NOMO-1 (cell line): ENCODE measurements at regions not wholly inside any gene's neighbourhood (a gene's known extent, or its start where the extent isn't known, plus 50 kb on each side); places are given as distances from the start of the nearest gene placed in this dataset.
A peak's percentile ranks its signal among the peaks of the same experiment; 100 is the strongest.

ENCODE experiments used
- DNase-seq, 2 experiments: peaks; one replicate each; lab custom pipeline; 2025; ENCODE audit not compliant: unreplicated experiment in 2 of 2; lab: John Stamatoyannopoulos, UW

DNA sequence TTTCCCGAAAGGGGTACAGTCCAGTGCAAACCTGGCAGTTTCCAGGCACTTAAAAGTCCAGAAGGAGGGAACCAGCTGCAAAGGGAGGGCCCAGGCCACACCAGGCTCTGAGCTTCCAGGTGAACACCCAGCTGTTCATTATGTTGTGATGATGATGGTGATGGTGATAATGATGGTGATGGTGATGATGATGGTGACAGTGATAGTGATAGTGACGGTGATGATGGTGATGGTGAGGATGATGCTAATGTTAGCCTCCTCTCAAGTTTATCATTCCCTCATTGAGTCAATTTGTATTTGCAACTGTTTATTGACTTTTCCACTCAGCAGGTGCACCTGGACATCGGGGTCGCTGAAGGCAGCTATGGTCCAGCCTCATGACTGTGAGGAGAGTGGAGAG is 199.4 kb upstream of the ID2 start:
- DNase-seq: no peak

DNA sequence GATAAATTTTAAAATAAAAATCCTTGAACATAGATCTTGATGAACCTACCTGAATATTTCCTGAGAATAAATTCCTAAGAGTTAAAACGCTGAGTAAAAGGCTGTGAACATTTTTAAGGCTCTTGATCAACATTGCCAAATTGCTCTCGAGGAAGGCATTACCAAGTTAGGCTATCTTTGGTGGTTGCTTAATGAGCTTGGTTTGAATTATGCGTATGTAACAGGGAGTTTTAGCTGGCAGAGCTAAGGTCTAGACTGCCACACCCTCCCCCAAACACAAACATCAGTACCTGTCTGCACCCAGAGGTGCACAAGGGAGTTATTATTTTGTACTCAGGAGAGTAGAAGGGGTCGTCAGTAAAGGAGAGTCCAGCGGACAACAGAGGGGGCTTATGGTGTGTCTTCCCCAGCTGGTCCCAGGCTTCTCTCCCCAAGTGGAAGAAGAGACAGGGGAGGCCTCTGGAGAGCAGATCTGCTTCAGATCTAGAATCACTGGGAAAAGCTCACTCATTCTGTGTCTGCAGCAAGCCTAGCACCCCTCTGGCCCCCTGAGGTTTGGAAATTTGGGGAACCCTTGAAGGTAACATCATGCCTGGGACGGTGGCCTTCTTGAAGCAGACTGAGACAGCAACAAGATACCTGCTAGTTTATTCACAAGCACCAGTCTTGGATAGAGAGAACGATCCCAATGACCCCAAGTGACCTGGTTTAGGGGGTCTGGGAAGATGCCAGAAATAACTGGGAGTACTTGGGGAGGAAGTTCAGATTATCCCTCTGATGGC is 197.2 kb upstream of the ID2 start:
- peak; percentile 25 to 41 for DNase-seq

DNA sequence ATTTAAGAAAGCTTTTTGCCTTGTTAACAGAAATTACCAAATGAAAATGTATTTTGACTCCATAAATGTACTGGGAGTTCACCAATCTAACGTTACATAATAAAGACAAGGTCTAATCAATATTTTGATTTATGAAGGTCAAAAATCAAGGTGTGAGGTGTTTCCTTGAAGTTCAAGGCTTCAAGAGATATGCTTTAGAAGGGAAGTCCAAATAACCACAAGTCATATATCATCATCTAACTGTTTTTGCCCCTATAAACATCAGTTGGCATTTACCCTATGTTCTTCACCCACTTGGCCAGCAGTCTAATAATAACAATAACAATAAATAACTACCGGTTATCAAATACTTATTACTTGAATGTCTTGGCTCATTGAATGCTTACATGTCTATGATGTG is 196.1 kb upstream of the ID2 start:
- DNase-seq: peak; percentile 40 to 61

DNA sequence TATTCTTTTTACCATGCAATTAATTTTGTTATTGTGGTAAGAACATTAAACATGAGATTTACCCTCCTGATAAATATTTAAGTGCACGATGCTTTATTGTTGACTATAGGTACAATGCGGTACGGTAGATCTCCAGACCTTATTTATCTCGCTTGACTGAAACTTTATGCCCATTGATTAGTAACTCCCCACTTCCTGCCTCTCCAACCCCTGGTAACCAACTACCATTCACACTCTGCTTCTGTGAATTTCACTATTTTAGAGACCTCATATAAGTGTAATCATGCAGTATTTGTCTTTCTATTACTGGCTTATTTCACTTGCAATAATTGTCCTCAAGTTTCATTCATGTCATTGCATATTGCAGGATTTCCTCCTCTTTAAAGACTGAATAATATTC is 195.7 kb upstream of the ID2 start:
- no peak for DNase-seq

DNA sequence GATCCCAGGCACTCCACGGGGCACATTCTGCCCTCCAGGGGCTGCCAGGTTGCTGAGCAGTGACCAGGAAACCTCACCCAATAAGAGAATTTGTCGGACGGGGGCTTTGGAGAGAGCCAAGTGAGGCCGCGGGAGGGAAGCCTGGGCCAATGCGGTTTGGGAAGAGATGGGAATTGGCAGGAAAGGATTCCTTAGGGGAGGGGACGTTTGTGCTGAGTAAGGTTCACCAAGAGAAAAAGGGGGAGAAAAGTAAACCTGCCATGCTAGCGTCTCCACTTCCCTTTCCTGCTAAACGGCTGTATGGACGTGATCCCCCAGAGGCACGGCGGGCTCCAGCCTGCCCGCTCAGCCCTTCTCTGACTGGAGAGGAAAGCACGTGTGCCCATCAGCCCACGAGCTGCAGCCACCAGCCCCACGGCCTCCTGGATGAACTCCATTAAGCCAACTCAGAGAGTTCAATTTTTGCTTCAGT is 194.4 kb upstream of the ID2 start:
- DNase-seq: peak; percentile 13 to 23

DNA sequence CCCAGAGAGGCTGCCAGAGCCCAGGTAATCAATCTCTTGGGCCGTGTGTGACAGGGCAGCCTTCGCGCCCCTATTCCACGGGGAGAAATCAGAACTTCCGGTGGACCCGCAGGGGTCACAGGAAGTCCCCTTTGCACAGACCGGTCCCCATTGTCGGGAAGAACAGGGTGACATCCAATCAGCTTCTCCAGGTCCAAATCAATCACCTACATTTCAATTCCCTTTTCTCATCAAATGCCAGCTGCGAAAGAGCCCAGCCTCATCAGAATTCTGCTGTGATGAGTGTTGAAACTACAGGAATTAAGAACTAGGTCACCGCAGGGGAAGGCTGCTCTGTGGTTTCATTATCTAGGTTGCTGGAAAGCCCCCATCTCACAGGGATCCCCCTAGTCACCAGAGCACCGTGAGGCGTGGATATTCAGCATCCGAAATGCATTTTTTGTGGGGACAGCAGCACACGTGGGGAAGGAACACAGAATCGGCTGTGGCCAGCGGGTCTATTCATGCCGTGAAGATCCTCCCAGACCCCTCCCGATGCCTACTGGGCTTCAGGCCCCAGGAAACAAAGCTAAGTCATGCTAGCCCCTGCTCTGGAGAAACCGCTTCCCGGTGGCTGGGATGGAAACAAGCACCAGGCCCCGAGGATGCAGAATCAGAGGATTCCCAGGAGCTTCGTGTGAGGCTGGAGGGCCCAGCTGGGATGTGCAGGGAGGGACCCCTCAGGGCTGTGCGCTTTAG is 193.7 kb upstream of the ID2 start:
- peak in 1 of 2 experiments; percentile 14 for DNase-seq

DNA sequence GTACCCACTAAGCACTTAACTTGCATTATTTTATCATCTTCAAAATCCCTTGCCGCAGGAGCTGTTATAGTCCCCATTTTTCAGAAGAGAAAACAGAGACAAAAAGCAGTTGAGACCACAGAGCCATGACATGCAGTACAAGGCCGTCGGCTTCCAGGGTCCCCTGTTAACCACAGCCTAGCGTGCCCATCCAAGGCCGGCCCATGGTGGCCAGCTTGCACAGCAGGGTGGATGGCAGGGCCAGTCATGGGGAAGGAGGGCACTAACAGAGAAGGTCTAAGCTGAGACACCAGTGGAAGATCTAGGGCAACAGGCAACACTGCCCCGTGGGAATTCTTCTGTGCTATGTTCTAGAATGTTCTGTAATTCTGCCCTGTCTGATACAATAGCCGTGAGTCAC is 192.6 kb upstream of the ID2 start:
- no peak for DNase-seq

DNA sequence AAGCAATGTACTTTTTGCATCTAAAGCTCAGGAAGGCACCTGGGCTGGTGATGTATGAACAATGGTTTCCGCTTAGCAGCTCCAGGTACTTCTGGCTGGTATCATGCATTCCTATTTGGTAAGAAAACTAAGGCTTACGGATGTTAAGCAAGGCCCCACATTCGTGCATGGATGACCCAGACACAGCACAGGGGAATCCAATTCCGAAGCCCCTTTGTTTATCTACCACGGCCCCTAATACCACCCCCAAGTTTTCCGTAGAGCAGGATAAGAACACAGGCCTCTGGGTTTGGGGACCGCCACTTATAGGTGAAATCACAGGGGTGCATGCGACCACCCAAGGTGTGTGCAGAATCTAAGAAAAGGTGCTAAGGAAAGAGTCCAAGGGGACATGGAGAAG is 192.1 kb upstream of the ID2 start:
- no peak for DNase-seq

DNA sequence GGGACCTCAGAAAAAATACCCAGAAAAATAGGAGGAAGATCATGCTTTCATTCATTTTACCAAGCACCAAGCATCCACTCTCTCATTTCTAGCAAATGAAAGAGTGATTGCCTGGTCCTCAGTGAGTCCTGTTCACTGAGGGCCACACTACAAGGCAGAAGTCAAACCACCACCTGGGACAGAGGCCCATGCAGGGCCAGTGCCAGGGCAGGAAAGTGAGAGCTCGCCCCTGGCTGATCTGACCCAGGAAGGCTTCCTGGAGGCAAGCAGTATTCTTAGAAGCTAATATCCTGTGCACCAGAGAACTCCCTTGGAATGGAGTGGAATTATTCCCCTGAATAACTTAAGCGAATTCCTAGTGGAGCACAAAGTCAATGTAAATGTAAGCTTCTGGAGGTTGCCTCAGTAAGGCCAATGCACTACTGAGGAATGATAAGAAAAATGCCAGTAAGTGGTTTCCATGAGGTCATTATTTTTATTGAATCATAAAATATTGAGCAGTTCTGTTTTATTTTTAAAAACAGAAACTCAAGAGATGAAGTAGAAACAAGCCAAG is 191.6 kb upstream of the ID2 start:
- no peak for DNase-seq

DNA sequence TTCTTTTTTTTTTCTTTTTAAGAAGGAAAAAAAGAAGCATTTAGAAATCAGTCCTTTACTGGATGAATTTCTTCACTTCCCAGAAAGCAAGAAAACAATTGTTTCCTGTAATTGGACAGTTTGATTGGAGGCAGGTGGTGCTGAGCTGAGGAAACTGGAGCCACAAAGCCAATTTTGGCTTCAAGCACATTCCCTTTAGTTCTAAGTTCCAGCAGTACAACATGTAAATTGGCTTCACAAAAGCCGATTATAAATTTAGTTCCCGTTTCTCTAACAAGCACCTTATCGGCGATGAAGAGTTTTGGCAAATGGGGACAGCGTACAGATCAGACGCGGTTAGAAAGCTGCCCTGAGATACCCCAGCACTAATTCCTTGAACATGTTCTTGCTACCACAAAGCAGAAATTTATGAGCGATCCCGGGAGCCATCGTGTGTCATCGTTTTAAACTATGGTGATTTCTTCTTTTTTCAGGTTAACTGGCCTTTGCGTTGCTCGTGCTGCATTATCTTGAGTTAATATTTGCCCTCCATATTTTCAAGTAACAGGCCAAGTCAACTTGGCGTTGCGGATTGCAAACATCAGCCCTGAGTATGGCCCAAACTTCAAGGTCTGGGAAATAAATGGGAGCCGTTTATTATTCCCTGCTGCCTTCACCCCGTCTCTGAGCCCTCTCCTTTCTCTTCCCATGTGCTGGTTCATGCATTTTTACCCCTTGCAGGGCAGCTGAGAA is 190.4 kb upstream of the ID2 start:
- peak; percentile 51 to 62 for DNase-seq

DNA sequence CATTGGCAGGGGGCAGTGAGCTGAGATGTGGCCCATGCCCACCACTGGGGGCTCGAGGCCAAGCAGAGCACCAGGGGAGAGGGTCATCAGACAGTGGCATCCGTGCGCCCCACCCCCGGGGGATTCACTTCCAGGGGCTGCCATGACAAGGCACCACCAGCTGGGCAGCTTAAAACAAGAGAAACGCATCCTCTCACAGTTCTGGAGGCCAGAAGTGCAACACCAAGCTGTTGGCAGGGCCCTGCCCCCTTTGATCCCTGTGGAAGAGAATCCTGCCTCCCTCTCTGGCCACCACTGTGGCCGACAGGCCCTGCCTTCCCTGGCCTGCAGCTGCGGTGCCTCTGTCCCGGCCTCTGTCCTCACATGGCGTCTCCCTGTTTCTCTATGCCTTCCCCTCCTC is 187.7 kb upstream of the ID2 start:
- no peak for DNase-seq

DNA sequence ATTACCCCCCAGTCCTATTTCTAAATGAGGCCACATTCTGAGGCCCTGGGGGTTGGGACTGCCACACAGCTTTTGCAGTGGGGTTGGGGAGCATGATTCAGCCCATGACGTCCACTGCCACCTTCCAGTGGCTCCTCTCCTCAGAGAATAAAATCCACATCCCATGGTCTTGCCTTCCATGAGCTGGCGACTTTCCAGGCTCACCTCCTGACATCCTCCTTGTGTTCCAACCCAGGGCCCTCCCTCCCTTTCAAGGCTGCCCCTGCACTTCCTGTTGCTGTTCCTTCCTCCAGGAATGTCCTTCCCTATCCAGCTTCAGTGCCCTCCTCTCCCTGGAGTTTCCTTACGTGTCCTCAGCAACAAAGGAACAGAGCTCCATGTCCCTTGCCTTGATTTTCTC is 187.3 kb upstream of the ID2 start:
- no peak for DNase-seq

DNA sequence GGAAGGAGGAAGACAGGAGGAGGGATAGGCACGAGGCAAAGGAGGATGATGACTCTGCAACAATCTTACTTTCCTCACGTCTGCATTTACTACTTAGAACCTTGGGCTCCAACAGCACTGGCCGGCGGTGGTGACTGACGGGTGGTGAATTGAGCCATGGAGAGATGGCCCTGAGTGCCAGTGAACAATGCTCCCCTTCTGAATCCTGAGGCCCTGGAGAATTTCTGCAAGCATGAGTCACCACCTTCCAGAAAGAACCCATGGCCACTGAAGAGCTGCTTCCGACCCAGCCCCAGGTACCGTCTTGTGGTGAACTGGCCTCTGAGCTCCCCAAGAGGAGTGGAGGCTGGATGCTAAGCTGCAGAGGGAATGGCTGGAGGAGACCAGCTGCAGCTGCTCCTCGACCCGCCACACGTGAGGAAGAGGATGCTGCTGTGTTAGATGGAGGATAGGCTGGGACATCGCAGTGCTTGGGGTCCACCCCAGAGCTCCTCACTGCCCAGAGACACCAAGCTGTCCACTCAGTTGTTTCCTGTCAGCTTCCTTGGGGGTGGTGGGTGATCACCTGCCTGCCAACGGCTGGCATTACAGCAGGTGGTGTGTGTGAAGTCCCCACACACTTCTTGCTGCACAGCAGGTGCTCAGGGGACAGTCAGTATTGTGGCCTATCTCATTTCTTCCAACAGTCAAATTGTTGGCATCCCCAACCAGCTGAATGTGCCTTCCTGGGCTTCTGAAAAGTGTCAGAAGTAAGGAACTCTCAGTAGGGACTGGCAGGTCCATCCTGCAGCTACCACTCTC is 186.5 kb upstream of the ID2 start:
- no peak for DNase-seq

DNA sequence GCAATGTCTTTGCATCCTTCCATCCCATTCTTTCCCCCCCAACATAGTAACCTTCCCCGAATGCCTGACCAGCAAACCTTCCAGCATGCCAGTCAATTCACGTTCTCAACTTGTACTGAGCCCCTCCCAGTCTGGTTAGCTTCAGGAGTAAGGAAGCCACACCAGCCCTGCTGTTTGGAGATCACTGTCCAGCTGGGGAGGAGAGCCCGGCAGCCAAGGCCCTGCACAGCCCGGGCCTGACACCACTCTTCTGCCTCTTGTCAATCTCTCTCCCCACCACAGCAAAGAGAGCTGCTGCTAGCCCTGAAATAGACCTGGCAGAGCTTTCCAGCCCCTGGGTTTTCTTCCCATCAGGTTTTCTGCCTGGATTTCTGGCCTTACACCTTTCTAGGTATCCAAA is 185.8 kb upstream of the ID2 start:
- DNase-seq: no peak

DNA sequence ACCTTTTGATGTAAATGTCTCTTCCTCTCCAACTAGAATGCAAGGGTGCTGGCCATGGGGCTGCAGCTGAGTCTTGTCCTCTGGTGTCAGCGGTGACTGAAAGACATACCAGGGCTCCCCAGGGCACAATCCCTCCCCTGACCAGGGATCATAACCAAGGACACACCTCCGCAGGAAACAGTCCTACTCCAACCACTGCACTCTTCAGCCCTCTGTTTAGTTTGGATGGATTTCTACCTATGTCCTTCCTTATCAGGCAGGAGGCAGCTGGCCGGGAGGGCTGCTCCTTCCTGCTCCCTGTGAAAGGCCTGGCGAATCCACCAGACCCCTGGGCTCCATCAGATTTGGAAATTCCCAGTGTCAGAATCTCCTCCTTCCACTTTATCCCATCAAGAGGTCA is 185.2 kb upstream of the ID2 start:
- DNase-seq: no peak

DNA sequence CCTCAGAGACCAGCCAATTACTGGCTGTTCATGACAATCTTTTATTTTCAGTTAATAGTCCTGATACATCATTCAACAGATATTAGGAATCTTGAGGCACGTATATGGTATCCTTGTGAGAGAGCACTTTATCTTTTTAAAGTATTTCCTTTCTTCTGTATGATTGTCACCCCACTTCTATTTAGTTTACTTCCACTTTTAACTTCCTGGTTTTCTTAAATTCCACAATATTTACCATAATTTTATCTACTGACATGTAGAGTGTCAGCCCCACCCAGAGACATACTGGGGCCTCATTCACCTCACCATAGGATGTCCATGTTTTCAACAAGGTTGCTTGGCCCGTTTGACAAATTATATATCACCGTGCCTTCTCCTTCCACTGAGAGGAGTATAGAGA is 182.9 kb upstream of the ID2 start:
- DNase-seq: peak; percentile 24 to 56

DNA sequence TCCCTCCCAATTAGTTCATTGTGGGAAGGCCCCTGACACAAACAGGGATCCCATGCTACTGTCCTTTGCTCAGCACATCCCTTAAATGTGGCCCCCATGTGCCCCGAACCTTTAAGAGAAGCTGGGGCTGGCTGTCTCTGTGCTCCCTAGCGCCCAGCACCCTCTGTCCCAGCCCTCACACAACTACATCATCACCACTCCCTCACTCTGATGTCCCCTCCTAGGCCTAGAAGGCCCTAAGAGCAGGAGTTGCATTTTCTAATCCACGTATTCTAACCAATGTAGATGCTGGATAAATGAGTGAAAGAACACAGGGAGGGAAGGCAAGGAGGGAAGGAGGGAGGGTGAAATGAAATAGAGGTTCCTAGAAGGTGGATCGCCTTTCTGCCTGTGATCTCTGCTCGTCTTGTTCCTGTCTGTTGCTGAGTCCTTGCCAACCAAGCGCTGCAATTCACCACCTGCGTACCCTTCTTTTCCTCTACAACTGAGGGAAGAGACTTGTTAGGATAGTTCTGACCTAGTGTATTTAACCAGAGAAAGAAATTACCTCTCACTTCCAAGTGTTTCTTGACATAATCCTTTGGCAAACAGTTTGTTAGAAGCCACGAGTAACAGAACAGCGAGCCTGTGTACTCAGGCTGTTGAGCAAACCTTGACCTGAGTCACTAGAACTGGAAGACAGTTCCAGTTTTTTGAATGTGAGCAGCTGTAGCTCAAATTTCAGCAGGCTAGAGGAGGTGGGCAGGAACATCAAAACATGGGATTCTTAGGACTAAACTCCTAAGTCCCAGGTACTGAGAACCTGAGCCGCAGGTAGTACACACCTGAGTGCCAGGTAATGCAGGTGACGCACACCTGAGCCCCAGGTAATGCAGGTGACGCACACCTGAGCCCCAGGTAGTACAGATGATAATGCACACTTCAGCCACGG is 181.5 kb upstream of the ID2 start:
- DNase-seq: peak in 1 of 2 experiments; percentile 25

DNA sequence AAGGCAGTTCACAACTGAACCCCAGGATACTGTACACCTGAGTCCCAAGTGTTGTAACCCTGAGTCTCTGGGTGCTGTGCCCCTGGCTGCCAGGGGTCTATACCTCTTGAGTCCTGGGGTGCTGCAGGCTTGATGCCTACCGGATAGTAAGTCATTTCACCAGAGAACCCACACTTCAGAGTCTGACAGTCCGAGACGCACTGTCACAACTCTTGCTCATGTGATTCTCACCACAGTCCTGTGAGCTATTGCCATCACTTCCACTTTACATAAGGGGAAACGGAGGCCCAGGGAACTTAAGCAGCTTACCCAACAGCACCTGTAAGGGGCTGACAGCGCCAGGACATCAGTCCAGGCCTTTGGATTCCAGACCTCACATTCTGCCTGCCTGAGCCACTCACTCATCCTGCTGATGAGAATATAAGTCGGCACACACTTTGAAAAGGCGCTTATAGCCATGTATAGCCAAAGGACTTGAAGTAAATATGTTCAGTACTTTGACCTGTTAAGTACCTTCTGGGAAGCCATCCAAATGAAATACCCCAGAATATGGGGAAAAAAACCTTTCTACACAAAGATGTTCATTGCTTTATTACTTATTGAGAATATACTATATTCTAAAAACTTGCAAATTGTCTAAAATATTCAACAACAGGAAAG is 180.7 kb upstream of the ID2 start:
- peak in 1 of 2 experiments; percentile 20 for DNase-seq

DNA sequence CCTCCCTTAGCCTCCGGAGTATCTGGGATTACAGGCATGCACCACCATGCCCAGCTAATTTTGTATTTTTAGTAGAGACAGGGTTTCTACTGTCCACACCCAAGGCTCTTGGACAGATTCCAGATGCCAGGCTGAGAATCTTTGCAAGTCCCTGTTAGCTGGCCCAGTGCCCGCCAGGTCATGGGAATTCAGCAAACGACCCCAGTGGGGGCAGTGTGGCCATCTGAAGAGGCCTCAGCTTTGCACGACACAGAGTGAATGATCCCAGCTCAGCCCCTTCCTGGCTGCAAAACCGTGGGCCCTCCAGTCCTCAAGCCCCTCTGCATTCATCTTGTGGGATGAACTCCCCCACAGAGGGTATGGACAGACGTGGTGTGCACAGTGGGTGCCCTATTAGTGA is 179.5 kb upstream of the ID2 start:
- no peak for DNase-seq
